ENCODE measurements at regions not wholly inside any gene's neighbourhood (a gene's known extent, or its start where the extent isn't known, plus 50 kb on each side); places are given as distances from the start of the nearest gene placed in this dataset.

DNA sequence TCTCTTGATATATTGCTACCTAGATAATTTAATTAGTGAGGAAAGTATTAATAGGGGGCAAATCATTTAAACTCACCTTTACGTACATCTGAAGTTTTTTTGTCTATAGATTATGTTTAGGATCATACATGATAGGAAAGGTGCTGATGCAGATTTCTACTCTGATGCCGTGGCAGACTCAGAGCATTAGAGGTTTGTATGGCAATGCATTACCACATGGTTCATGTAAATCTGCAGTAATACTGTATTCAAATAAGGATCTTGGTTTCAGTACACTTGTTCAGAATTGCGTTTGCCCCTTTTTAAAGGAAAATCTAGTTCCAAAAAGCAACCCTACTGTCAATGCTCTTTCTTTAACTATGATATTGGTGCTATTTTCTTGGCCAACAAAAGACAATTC lies 288.3 kb downstream of the PTPRC start:
- peaks cover 81% of the 10 kb centered on the region for H3K79me2 ChIP-seq (ENCODE audit: low read length)
- H4K20me1 ChIP-seq (ENCODE audit: insufficient read depth, low read length), result no peaks in the 10 kb centered on the region
- H3K27ac ChIP-seq (ENCODE audit: low read length), result peak overlapping the region; percentile 93
- TF ChIP-seq, protein P1, sequence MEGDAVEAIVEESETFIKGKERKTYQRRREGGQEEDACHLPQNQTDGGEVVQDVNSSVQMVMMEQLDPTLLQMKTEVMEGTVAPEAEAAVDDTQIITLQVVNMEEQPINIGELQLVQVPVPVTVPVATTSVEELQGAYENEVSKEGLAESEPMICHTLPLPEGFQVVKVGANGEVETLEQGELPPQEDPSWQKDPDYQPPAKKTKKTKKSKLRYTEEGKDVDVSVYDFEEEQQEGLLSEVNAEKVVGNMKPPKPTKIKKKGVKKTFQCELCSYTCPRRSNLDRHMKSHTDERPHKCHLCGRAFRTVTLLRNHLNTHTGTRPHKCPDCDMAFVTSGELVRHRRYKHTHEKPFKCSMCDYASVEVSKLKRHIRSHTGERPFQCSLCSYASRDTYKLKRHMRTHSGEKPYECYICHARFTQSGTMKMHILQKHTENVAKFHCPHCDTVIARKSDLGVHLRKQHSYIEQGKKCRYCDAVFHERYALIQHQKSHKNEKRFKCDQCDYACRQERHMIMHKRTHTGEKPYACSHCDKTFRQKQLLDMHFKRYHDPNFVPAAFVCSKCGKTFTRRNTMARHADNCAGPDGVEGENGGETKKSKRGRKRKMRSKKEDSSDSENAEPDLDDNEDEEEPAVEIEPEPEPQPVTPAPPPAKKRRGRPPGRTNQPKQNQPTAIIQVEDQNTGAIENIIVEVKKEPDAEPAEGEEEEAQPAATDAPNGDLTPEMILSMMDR (IDR thresholded peaks at IDR 0.05; ENCODE audit: low read depth, low read length), result no peak
- no peak for TF ChIP-seq EZH2phosphoT487 (IDR thresholded peaks at IDR 0.05; ENCODE audit: low read depth)
- H3K27me3 ChIP-seq (ENCODE audit: low read depth, low read length), result no peaks in the 10 kb centered on the region
- peak overlapping the region; percentile 44 for H3K9ac ChIP-seq (ENCODE audit: low read length)
- H3K4me1 ChIP-seq (ENCODE audit: low read length), result peaks cover 81% of the 10 kb centered on the region
- peak overlapping the region; percentile 67 for H3K4me2 ChIP-seq (ENCODE audit: low read length)
- no peak overlapping the region for H2AFZ ChIP-seq (ENCODE audit: low read depth, low read length)
- peak overlapping the region; percentile 45 for H3K4me3 ChIP-seq (ENCODE audit: low read length)
- H3K9me3 ChIP-seq (ENCODE audit: insufficient read depth, low read length), result no peaks in the 10 kb centered on the region
- no peaks in the 10 kb centered on the region for H3K36me3 ChIP-seq (replicated peaks; ENCODE audit: low read depth, low read length)

DNA sequence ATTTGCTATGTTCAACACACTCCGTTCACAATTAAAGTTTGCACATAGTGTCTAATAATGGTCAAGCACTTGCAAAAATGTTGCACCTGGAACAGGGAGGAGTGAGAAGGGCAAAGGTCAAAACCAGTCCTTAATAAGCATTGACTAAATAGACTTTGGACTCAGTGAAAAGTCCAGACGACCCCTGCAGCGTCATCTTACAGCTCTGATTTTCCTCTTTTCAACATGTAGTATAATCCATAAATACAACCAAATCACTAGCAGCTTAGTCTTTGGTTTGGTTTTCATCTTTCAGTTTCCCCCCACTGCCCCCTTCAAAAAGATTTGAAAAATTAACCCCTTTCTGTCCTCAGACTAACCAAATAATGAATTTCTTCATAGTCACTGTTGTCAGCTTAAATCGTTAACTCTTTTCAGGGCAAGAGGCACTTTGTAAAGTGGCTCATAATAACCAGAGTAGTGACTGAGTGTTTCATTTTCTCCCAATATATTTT lies 290.3 kb downstream of the PTPRC start:
- Histone ChIP-seq H4K20me1 (ENCODE audit: insufficient read depth, low read length) (no peaks in the 10 kb centered on the region), H3K36me3 (replicated peaks; ENCODE audit: low read depth, low read length) (peaks cover 3% of the 10 kb centered on the region), H3K27me3 (ENCODE audit: low read depth, low read length) (no peaks in the 10 kb centered on the region), H3K4me2 (ENCODE audit: low read length) (peak overlapping the region; percentile 91), H3K4me1 (ENCODE audit: low read length) (peaks cover 79% of the 10 kb centered on the region), H3K4me3 (ENCODE audit: low read length) (peak overlapping the region; percentile 75), H3K27ac (ENCODE audit: low read length) (peak overlapping the region; percentile 86), H3K9ac (ENCODE audit: low read length) (peak overlapping the region; percentile 74), H3K9me3 (ENCODE audit: insufficient read depth, low read length) (no peaks in the 10 kb centered on the region), H2AFZ (ENCODE audit: low read depth, low read length) (peak overlapping the region; percentile 24; the same call in 1 of the 2 replicates), H3K79me2 (ENCODE audit: low read length) (peaks cover 92% of the 10 kb centered on the region)
- no peak for TF ChIP-seq EZH2phosphoT487 (IDR thresholded peaks at IDR 0.05; ENCODE audit: low read depth)
- TF ChIP-seq, protein P1 (IDR thresholded peaks at IDR 0.05; ENCODE audit: low read depth, low read length), result no peak

DNA sequence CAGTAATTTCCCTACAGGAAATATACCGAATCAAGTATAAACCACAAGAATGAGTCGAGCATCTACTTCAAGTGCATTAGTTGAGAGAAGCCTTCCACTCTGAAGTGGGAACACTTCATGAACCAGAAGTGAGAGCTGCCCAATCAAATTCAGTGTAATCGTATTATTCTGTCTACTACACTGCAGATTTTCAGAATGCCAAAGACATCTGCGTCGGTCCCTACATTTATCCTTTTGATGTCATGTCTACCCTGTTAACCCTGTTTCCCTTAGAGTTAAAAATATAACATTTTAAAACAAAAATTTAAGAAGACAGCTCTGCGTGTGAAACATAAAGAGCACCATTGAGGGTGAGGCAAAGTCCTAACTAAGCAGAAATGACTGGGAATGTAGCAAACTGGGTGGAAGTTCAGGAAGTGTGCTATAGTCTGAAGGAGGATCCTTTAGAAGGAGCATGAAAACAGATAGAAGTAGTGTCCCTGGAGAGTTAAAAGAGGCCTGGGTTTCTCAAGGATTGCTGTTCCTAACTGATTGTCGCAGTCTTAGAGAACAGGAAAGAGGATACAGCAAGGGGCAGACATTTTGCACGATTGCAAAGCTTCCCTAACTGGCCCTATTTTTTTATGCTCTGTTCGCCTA lies 291.2 kb downstream of the PTPRC start:
- Histone ChIP-seq H3K27ac (ENCODE audit: low read length) (peak overlapping the region; percentile 86), H2AFZ (ENCODE audit: low read depth, low read length) (peak overlapping the region; percentile 51; the same call in 1 of the 2 replicates), H3K9me3 (ENCODE audit: insufficient read depth, low read length) (no peaks in the 10 kb centered on the region), H3K79me2 (ENCODE audit: low read length) (peaks cover 92% of the 10 kb centered on the region), H3K4me2 (ENCODE audit: low read length) (peak overlapping the region; percentile 91), H4K20me1 (ENCODE audit: insufficient read depth, low read length) (no peaks in the 10 kb centered on the region), H3K4me1 (ENCODE audit: low read length) (peaks cover 79% of the 10 kb centered on the region), H3K4me3 (ENCODE audit: low read length) (peak overlapping the region; percentile 75), H3K36me3 (replicated peaks; ENCODE audit: low read depth, low read length) (peaks cover 3% of the 10 kb centered on the region), H3K9ac (ENCODE audit: low read length) (peak overlapping the region; percentile 74), H3K27me3 (ENCODE audit: low read depth, low read length) (no peaks in the 10 kb centered on the region)
- TF ChIP-seq, protein P1 (IDR thresholded peaks at IDR 0.05; ENCODE audit: low read depth, low read length), result no peak
- TF ChIP-seq EZH2phosphoT487 (IDR thresholded peaks at IDR 0.05; ENCODE audit: low read depth), result no peak

DNA sequence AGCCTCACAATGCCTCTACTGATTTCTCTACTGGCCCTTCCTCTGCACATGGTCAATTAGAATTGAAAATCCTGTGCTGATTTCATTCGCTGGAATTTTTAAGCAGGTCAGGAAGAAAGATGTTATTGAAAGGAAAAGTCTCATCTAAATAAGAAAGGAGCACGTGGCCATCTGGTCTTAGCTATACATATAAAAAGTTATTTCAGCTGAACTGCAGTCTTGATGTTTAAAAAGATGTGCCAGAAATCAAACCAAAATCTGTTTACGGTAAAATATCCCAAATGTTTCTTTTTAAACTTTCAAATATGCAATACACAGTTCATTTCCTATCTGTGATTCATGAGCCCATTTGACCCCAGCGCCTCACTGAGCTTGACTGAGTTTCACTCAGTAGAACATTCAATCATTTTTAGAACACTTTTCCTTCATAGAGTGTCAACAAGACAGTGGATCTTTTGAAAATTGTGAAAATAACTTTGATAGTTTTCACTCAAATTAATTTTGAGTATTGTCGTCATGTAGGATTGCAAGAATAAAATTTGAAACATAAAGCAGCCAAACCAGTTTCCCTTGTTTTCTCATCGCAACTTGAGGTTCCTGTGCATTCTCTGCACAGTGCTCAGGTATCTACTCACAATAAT lies 293.6 kb downstream of the PTPRC start:
- Histone ChIP-seq H3K9ac (ENCODE audit: low read length) (no peak overlapping the region), H3K27ac (ENCODE audit: low read length) (no peak overlapping the region), H3K9me3 (ENCODE audit: insufficient read depth, low read length) (no peaks in the 10 kb centered on the region), H3K4me3 (ENCODE audit: low read length) (no peak overlapping the region), H3K36me3 (replicated peaks; ENCODE audit: low read depth, low read length) (peaks cover 3% of the 10 kb centered on the region), H3K27me3 (ENCODE audit: low read depth, low read length) (no peaks in the 10 kb centered on the region), H3K79me2 (ENCODE audit: low read length) (peaks cover 91% of the 10 kb centered on the region), H4K20me1 (ENCODE audit: insufficient read depth, low read length) (no peaks in the 10 kb centered on the region), H2AFZ (ENCODE audit: low read depth, low read length) (no peak overlapping the region), H3K4me1 (ENCODE audit: low read length) (peaks cover 62% of the 10 kb centered on the region), H3K4me2 (ENCODE audit: low read length) (peak overlapping the region; percentile 0; the same call in 1 of the 2 replicates)
- no peak for TF ChIP-seq EZH2phosphoT487 (IDR thresholded peaks at IDR 0.05; ENCODE audit: low read depth)
- TF ChIP-seq, protein P1 (IDR thresholded peaks at IDR 0.05; ENCODE audit: low read depth, low read length), result no peak

Data from OCI-LY3 (cell line).